Cardiac fibroblast (primary cell): ENCODE measurements at regions not wholly inside any gene's neighbourhood (a gene's known extent, or its start where the extent isn't known, plus 50 kb on each side); places are given as distances from the start of the nearest gene placed in this dataset.
A peak's percentile ranks its signal among the peaks of the same experiment; 100 is the strongest.

ENCODE experiments used
- DNase-seq, 2 donors: peaks; one replicate each; pipeline versions ENCODE4 v3.0.0 to v3.0.0-alpha.2; 2010; ENCODE audit warnings: low read depth in 2 of 2
- H3K4me3 ChIP-seq, 2 donors: replicated peaks in 1 of 2; 1 replicate in 1 of 2; 2 replicates in 1 of 2; pipeline ENCODE4 v1.5.1; 2011; ENCODE audit warnings: low read depth in 2 of 2, low read length in 2 of 2, mild to moderate bottlenecking in 2 of 2, moderate library complexity in 1 of 2
- TF ChIP-seq, protein P1 (sequence below): IDR thresholded peaks from one replicate; pipeline ENCODE4 v1.5.1; 2011; ENCODE audit warnings: low read depth, mild to moderate bottlenecking, low read length, inconsistent platforms

DNA sequence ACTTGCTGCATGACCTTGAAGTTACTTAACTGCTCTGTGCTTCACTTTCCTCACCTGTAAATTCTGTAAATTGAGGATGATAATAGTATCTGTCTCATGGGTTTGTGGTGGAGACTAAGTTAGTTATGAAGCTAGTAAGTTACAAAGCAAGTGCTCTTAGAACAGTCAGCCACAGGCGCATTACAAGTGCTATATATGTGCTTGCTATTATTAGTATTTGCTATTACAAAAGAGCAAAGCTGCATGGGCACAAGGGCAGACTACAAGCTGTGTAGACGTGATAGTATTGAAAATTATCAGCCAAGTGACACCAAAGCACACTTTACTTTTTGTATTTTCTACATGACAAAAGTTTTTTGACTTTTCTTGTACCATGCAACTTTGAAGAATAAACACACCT, 150.9 kb upstream of the CTTNBP2NL start:
- TF ChIP-seq, protein P1, sequence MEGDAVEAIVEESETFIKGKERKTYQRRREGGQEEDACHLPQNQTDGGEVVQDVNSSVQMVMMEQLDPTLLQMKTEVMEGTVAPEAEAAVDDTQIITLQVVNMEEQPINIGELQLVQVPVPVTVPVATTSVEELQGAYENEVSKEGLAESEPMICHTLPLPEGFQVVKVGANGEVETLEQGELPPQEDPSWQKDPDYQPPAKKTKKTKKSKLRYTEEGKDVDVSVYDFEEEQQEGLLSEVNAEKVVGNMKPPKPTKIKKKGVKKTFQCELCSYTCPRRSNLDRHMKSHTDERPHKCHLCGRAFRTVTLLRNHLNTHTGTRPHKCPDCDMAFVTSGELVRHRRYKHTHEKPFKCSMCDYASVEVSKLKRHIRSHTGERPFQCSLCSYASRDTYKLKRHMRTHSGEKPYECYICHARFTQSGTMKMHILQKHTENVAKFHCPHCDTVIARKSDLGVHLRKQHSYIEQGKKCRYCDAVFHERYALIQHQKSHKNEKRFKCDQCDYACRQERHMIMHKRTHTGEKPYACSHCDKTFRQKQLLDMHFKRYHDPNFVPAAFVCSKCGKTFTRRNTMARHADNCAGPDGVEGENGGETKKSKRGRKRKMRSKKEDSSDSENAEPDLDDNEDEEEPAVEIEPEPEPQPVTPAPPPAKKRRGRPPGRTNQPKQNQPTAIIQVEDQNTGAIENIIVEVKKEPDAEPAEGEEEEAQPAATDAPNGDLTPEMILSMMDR = no peak
- no peak for DNase-seq
- no peak overlapping the region for H3K4me3 ChIP-seq

- no peak overlapping the region for H3K4me3 ChIP-seq
- TF ChIP-seq, protein P1 = no peak
- no peak for DNase-seq
Measured at GRCh38 chr1:112247036-112247597, 148.9 kb upstream of the CTTNBP2NL start.

DNA sequence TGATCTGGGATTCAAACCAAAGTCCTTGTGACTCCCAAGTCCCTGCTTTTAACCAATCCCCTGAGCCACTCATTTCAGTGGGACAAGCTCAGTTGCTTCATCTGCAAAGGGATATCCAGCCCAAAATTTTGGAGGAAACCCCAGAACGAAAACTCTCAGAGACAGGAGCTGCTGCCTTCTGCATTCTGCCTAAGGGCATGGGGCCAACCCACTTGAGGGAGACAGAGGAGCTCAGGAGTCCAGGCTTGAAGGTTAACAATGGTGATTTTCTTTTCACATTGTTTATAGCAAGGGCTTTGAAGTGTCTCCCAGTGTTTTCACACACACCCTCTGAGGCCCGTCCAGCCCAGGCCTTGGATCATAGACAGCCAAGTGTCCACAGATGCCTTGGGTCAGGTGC, 148.1 kb upstream of the CTTNBP2NL start:
- DNase-seq = no peak
- H3K4me3 ChIP-seq = no peak overlapping the region
- TF ChIP-seq, protein P1 = no peak

DNA sequence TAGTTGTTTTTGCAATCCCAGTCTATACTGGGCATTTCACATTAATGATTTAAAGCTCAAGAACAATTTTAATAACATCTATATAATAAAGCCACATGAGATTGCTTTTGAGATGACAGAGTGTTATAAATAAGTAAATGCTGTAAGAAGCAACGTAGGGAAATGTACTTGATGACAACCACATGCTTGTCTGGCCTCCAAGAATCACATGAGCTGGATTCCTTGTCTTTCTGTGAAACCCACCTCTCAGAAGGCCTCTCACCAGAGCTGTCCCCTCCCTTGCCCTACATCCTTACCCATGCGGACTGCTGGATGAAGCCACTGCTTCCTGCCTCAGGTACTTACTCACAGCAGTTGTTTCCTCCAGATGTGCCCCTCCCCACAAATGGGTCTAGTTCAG, 145.1 kb upstream of the CTTNBP2NL start:
- DNase-seq = no peak
- TF ChIP-seq, protein P1 = no peak

DNA sequence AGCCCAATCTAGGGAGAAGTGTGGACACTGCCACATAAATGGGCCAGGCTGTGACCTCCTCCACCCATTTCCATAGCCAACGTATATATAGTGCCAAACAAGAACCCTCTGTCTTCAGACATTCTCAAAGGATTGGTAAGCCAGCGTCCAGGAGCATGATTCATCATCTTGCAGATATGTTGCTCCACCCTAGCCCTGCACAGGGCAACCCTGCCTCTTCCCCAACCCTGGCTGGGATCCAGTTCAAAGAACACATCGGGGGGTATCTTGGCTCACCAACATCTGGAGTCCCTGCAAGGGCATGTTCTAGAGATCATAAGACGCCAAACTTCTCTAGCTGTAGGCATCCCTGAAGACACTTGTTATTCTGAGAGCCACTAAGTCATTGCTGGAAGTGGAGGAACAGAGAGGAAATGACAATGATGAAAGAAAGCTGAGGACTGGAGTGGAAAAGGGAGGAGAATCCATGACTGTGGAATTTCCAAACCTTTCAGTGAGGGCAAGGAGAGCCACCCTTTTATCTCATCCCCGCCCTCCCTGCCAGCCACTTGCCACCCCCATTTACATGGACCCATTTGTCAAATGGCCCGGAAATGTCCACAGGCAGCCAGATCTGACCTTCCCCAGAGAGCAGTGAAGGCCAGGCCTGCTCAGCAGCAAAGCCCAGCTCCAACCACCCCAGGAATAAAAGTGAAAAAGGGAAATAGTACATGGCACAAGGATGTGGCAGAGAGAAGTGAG, 144.1 kb upstream of the CTTNBP2NL start:
- peak; percentile 72 to 74 for DNase-seq
- no peak overlapping the region for H3K4me3 ChIP-seq
- TF ChIP-seq, protein P1 = no peak

More for the DNA sequence above, 145.1 kb upstream of the CTTNBP2NL start:
- H3K4me3 ChIP-seq = no peak overlapping the region

- H3K4me3 ChIP-seq = no peak overlapping the region
- TF ChIP-seq, protein P1 = no peak
- DNase-seq = no peak
Measured at GRCh38 chr1:112253366-112253765, 142.6 kb upstream of the CTTNBP2NL start.
